ENCODE measurements at regions not wholly inside any gene's neighbourhood (a gene's known extent, or its start where the extent isn't known, plus 50 kb on each side); places are given as distances from the start of the nearest gene placed in this dataset.

- no peak for TF ChIP-seq POLR2AphosphoS5 (IDR thresholded peaks at IDR 0.05)
- TF ChIP-seq CTCF (IDR thresholded peaks at IDR 0.05): no peak
- TF ChIP-seq EP300 (IDR thresholded peaks at IDR 0.05; ENCODE audit: low read depth): no peak
- TF ChIP-seq POLR2A (IDR thresholded peaks at IDR 0.05): no peak
Measured at GRCh38 chr3:94784274-94784673, 721.4 kb downstream of the NSUN3 start.

Data from transverse colon (tissue), 4 donors.